Mucosa of descending colon (tissue), 3 donors: ENCODE measurements at regions not wholly inside any gene's neighbourhood (a gene's known extent, or its start where the extent isn't known, plus 50 kb on each side); places are given as distances from the start of the nearest gene placed in this dataset.
"Not testable (repeated sequence)": the region's sequence is repeated elsewhere in the genome, so short reads cannot be mapped to it uniquely, and the experiment has no call there.

ENCODE experiments used
- ATAC-seq: fragments of 200-7000 bp; cut with Tn5 transposase; one replicate; pipeline ENCODE4 v1.9.1; 2020; ENCODE audit warnings: mild to moderate bottlenecking, moderate library complexity
- DNase-seq, 3 donors: peaks; one replicate each; pipeline ENCODE4 v3.0.0-alpha.2; 2020
- H3K36me3 ChIP-seq: fragments of 200-600 bp; one replicate; pipeline ENCODE4 v1.8.0; 2021; ENCODE audit warnings: low read depth, mild to moderate bottlenecking
- H3K4me1 ChIP-seq: fragments of 200-600 bp; one replicate; pipeline ENCODE4 v1.8.0; 2021; ENCODE audit warnings: low read depth, mild to moderate bottlenecking
- H3K4me3 ChIP-seq: fragments of 200-600 bp; one replicate; pipeline ENCODE4 v1.8.0; 2021; ENCODE audit warnings: mild to moderate bottlenecking
- H3K9me3 ChIP-seq: fragments of 200-600 bp; one replicate; pipeline ENCODE4 v1.8.0; 2021; ENCODE audit warnings: mild to moderate bottlenecking
- intact Hi-C, 2 donors: fragments of 100-400 bp; cut with DNase I in 1 of 2; cut with micrococcal nuclease in 1 of 2; formaldehyde crosslinking; loops; one replicate each; pipeline versions ENCODE4 v1.11.0 to v1.11.1; 2022; cut with DNase I, micrococcal nuclease
- TF ChIP-seq, protein P1 (sequence below): fragments of 200-600 bp; IDR thresholded peaks from one replicate; pipeline ENCODE4 v1.8.0; 2022; ENCODE audit warnings: antibody characterized with exemption, mild to moderate bottlenecking
- donor health status: DM: no; HTN: no; CAD: no; lungs with moderate emphysema.
- donor health status: DM: no; HTN: no; CAD: no.
- donor health status: DM: no; HTN: yes; CAD: no.

GRCh38 chr2:20949256-20949655 lies 94.6 kb downstream of the APOB start:
- Histone ChIP-seq H3K4me1 (no peaks in the 10 kb centered on the region), H3K4me3 (no peak overlapping the region), H3K9me3 (no peaks in the 10 kb centered on the region), H3K36me3 (no peaks in the 10 kb centered on the region)
- DNase-seq (no peak), ATAC-seq (no peak)
- TF ChIP-seq, protein P1, sequence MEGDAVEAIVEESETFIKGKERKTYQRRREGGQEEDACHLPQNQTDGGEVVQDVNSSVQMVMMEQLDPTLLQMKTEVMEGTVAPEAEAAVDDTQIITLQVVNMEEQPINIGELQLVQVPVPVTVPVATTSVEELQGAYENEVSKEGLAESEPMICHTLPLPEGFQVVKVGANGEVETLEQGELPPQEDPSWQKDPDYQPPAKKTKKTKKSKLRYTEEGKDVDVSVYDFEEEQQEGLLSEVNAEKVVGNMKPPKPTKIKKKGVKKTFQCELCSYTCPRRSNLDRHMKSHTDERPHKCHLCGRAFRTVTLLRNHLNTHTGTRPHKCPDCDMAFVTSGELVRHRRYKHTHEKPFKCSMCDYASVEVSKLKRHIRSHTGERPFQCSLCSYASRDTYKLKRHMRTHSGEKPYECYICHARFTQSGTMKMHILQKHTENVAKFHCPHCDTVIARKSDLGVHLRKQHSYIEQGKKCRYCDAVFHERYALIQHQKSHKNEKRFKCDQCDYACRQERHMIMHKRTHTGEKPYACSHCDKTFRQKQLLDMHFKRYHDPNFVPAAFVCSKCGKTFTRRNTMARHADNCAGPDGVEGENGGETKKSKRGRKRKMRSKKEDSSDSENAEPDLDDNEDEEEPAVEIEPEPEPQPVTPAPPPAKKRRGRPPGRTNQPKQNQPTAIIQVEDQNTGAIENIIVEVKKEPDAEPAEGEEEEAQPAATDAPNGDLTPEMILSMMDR: no peak
- intact Hi-C loops: no loop called here

- Histone ChIP-seq H3K9me3 (no peaks in the 10 kb centered on the region), H3K4me1 (no peaks in the 10 kb centered on the region), H3K4me3 (no peak overlapping the region), H3K36me3 (no peaks in the 10 kb centered on the region)
- DNase-seq: no peak
- TF ChIP-seq, protein P1: no peak
- ATAC-seq: no peak
- intact Hi-C loops: no loop called here
Observed at GRCh38 chr2:20946468-20946867, 97.4 kb downstream of the APOB start.

GRCh38 chr2:20943721-20944120 lies 100.2 kb downstream of the APOB start:
- H3K4me1 ChIP-seq, H3K36me3 ChIP-seq, DNase-seq, H3K4me3 ChIP-seq, H3K9me3 ChIP-seq, intact Hi-C loops, ATAC-seq: not testable (repeated sequence)

- ATAC-seq (no peak), DNase-seq (no peak)
- TF ChIP-seq, protein P1: no peak
- Histone ChIP-seq H3K4me3 (no peak overlapping the region), H3K4me1 (no peaks in the 10 kb centered on the region), H3K9me3 (no peaks in the 10 kb centered on the region), H3K36me3 (no peaks in the 10 kb centered on the region)
- intact Hi-C loops: no loop called here
Observed at GRCh38 chr2:20942646-20943125, 101.2 kb downstream of the APOB start.

- DNase-seq (no peak), ATAC-seq (no peak)
- no peak overlapping the region for H3K4me3 ChIP-seq
- H3K36me3 ChIP-seq: no peaks in the 10 kb centered on the region
- no peaks in the 10 kb centered on the region for H3K4me1 ChIP-seq
- H3K9me3 ChIP-seq: no peaks in the 10 kb centered on the region
- TF ChIP-seq, protein P1: no peak
- intact Hi-C loops: no loop called here
Observed at GRCh38 chr2:20940856-20941255, 103.0 kb downstream of the APOB start.

DNA sequence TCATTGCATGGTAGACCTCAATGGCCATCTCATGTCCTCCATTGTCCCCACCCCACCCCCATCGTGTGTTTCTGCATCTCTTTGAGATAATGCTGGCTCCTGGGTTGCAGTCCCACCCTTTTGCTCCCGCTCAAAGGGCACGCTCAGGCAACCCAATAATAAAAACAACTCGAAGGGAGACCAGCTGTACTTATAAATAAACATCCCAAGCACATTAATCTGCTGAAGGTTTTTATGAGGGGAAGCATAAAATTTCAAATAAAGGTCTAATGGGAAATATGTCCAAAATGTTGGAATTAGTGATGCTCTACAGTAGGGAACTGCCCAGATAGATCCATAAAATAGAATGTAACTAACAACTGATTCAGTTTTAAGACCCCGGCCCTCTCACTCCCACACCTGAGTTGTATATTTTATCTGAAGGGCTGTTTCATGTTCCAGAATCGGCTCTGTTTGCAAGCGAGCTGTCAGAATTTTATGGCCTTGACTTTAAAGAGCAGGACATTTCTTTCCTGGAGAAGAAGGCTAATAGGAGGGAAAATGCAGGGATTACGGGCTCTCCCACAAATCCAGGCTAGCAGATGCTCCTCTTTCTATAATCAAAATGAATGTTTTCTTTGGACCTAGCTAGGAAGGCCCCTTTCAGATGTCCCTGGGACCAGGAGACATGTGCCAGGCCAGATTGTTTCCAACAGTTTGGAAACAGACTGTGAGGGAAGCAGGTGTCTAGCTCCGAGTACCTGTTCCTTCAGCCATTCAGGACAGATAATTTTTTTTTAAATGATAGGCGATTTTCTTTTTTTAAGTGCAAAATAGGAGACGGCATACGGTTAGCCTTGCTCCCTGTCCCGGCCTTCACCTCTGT lies 103.7 kb downstream of the APOB start:
- no peaks in the 10 kb centered on the region for H3K4me1 ChIP-seq
- DNase-seq (no peak), ATAC-seq (no peak)
- H3K9me3 ChIP-seq: no peaks in the 10 kb centered on the region
- intact Hi-C loops: no loop called here
- H3K4me3 ChIP-seq: no peak overlapping the region
- H3K36me3 ChIP-seq: no peaks in the 10 kb centered on the region
- TF ChIP-seq, protein P1: no peak
